Loucy (cell line): ENCODE measurements at regions not wholly inside any gene's neighbourhood (a gene's known extent, or its start where the extent isn't known, plus 50 kb on each side); places are given as distances from the start of the nearest gene placed in this dataset.

Experiments
- EZH2phosphoT487 ChIP-seq: fragments of 200-600 bp; IDR thresholded peaks from 2 replicates; pipeline ENCODE4 v1.6.1; 2018; ENCODE audit warnings: antibody characterized with exemption, mild to moderate bottlenecking, moderate library complexity, borderline replicate concordance
- TF ChIP-seq, protein P1 (sequence below): fragments of 200-600 bp; sonication (generic); conservative IDR thresholded peaks from 2 replicates; pipeline ENCODE4 v1.5.1; 2014; ENCODE audit warnings: mild to moderate bottlenecking, antibody characterized with exemption, low read length

DNA sequence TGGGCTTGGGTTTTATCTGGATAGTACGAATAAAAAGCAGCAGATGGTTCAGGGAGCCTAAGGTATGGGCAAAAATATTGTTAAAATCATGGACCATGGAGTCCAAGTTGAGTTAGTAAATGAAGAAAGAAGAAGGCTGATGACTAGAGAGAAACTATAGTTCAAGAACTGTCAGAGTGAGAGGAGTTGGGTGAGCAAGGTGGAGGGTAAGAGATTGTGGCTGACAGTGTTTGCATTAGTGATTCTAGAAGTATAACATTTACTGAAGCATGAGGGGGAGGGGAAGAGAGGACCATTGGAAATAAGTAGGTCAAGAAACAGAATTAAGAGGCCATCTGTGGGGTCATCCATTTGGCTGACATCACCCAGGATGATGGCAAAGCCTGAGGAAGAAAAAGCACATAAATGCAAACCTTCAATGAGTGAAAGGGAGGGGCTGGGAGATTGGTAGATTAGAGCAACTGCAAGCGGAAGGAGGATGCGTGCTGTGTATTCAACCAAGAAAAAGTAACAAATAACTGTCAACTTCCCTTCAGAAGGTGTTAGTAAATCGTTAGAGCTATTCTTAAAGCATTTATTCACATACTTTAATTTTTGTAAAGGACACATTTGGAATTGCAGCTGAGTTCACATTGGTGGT lies 392.8 kb downstream of the TSN start:
- TF ChIP-seq, protein P1, sequence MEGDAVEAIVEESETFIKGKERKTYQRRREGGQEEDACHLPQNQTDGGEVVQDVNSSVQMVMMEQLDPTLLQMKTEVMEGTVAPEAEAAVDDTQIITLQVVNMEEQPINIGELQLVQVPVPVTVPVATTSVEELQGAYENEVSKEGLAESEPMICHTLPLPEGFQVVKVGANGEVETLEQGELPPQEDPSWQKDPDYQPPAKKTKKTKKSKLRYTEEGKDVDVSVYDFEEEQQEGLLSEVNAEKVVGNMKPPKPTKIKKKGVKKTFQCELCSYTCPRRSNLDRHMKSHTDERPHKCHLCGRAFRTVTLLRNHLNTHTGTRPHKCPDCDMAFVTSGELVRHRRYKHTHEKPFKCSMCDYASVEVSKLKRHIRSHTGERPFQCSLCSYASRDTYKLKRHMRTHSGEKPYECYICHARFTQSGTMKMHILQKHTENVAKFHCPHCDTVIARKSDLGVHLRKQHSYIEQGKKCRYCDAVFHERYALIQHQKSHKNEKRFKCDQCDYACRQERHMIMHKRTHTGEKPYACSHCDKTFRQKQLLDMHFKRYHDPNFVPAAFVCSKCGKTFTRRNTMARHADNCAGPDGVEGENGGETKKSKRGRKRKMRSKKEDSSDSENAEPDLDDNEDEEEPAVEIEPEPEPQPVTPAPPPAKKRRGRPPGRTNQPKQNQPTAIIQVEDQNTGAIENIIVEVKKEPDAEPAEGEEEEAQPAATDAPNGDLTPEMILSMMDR = no peak
- TF ChIP-seq EZH2phosphoT487 = no peak
